HG02798 (cell line): ENCODE measurements at regions not wholly inside any gene's neighbourhood (a gene's known extent, or its start where the extent isn't known, plus 50 kb on each side); places are given as distances from the start of the nearest gene placed in this dataset.
"Not testable (repeated sequence)": the region's sequence is repeated elsewhere in the genome, so short reads cannot be mapped to it uniquely, and the experiment has no call there.

ENCODE experiments used
- ATAC-seq: cut with Tn5 transposase; IDR thresholded peaks from one replicate; pipeline ENCODE4 v1.9.1; 2021; ENCODE audit warnings: mild to moderate bottlenecking; ENCODE audit not compliant: unreplicated experiment, poor library complexity

GRCh38 chr19:30804751-30805150 lies 432.6 kb downstream of the ZNF536 start:
- no peak for ATAC-seq

GRCh38 chr19:30804333-30804732 lies 432.1 kb downstream of the ZNF536 start:
- not testable (repeated sequence) for ATAC-seq

- ATAC-seq: no peak
Observed at GRCh38 chr19:30802424-30803013, 430.3 kb downstream of the ZNF536 start.

- ATAC-seq: no peak
Observed at GRCh38 chr19:30799865-30800755, 427.9 kb downstream of the ZNF536 start.

GRCh38 chr19:30795727-30796126 lies 423.5 kb downstream of the ZNF536 start:
- ATAC-seq: no peak

GRCh38 chr19:30792561-30793505 lies 420.6 kb downstream of the ZNF536 start:
- no peak for ATAC-seq

- ATAC-seq: no peak
Observed at GRCh38 chr19:30791088-30791487, 418.9 kb downstream of the ZNF536 start.

- ATAC-seq: no peak
Observed at GRCh38 chr19:30790056-30790680, 418.0 kb downstream of the ZNF536 start.

- no peak for ATAC-seq
Observed at GRCh38 chr19:30788105-30788765, 416.1 kb downstream of the ZNF536 start.

GRCh38 chr19:30785458-30786137 lies 413.4 kb downstream of the ZNF536 start:
- no peak for ATAC-seq

- no peak for ATAC-seq
Observed at GRCh38 chr19:30784850-30785457, 412.8 kb downstream of the ZNF536 start.

- no peak for ATAC-seq
Observed at GRCh38 chr19:30783936-30784335, 411.8 kb downstream of the ZNF536 start.

- ATAC-seq: no peak
Observed at GRCh38 chr19:30783212-30783611, 411.0 kb downstream of the ZNF536 start.

- no peak for ATAC-seq
Observed at GRCh38 chr19:30781519-30781918, 409.3 kb downstream of the ZNF536 start.

- no peak for ATAC-seq
Observed at GRCh38 chr19:30781047-30781446, 408.9 kb downstream of the ZNF536 start.

- ATAC-seq: no peak
Observed at GRCh38 chr19:30780456-30780855, 408.3 kb downstream of the ZNF536 start.

GRCh38 chr19:30780032-30780431 lies 407.8 kb downstream of the ZNF536 start:
- no peak for ATAC-seq

- ATAC-seq: no peak
Observed at GRCh38 chr19:30778961-30779715, 407.0 kb downstream of the ZNF536 start.
